ENCODE measurements at regions not wholly inside any gene's neighbourhood (a gene's known extent, or its start where the extent isn't known, plus 50 kb on each side); places are given as distances from the start of the nearest gene placed in this dataset.

DNA sequence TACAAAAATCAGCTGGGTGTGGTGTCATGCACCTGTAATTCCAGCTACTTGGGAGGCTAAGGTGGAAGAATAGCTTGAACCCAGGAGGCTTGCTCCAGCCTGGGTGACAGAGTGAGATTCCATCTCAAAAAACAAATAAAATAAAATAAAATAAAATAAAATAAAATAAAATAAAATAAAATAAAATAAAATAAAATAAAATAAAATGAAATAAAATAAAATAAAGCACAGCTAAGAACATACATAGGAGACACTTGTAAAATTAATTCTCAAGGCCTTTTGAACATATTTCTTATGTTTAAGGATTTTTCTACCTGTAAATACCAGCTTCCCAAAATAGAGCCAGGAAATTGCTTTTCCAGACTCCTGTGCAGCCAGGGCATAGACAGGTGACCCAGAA lies 703.0 kb downstream of the ZPLD1 start:
- H3K27me3 ChIP-seq (ENCODE audit: control insufficient read depth, insufficient read depth, low read length) = no peaks in the 10 kb centered on the region
- H3K4me3 ChIP-seq (ENCODE audit: low read length) = no peak overlapping the region
- no peaks in the 10 kb centered on the region for H3K4me1 ChIP-seq (ENCODE audit: control insufficient read depth, insufficient read depth, low read length)
- DNase-seq = no peak
- H3K27ac ChIP-seq (ENCODE audit: low read length) = no peak overlapping the region
- H3K36me3 ChIP-seq (ENCODE audit: control insufficient read depth, insufficient read depth, low read length) = no peaks in the 10 kb centered on the region
- no peaks in the 10 kb centered on the region for H3K9me3 ChIP-seq (ENCODE audit: control insufficient read depth, low read depth, low read length)

DNA sequence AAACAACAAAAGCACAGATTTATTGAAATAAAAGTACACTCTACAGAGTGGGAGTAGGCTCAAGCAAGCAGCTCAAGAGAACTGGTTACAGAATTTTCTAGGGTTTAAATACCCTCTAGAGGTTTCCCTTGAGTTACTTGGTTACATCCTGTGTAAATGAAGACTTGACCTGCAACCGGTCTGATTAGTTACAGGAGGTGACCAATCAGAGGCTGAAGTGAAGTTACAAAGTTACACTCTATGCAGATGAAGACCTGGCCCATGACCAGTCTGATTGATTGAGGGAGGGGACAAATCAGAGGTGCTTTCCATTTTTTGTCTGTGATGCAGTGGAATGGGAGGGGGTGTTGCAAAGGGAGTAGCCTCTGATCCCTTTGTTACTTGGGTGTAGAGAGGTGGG lies 723.4 kb downstream of the ZPLD1 start:
- Histone ChIP-seq H3K4me3 (ENCODE audit: low read length) (no peak overlapping the region), H3K27ac (ENCODE audit: low read length) (no peak overlapping the region), H3K9me3 (ENCODE audit: control insufficient read depth, low read depth, low read length) (no peaks in the 10 kb centered on the region), H3K27me3 (ENCODE audit: control insufficient read depth, insufficient read depth, low read length) (no peaks in the 10 kb centered on the region), H3K4me1 (ENCODE audit: control insufficient read depth, insufficient read depth, low read length) (no peaks in the 10 kb centered on the region), H3K36me3 (ENCODE audit: control insufficient read depth, insufficient read depth, low read length) (no peaks in the 10 kb centered on the region)
- no CpG with 5 or more reads among the region's 1 CpG for WGBS (ENCODE audit: insufficient coverage, low lambda C conversion rate)
- DNase-seq = no peak

DNA sequence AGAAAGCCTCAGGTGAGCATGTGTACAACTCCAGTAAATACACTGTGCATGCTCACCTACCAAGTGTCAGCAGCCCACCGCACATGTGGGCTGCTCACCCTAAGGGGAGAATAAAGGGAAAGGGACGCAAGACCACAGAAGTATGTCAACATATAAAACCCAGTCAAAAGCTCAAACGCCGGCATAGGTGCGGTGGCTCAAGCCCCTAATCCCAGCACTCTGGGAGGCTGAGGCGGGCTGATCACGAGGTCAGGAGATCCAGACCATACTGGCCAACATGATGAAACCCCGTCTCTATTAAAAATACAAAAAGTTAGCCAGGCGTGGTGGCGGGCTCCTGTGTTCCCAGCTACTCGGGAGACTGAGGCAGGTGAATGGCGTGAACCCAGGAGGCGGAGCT lies 732.1 kb downstream of the ZPLD1 start:
- no peaks in the 10 kb centered on the region for H3K36me3 ChIP-seq (ENCODE audit: control insufficient read depth, insufficient read depth, low read length)
- no peaks in the 10 kb centered on the region for H3K4me1 ChIP-seq (ENCODE audit: control insufficient read depth, insufficient read depth, low read length)
- H3K4me3 ChIP-seq (ENCODE audit: low read length) = no peak overlapping the region
- WGBS (ENCODE audit: insufficient coverage, low lambda C conversion rate) = no CpG with 5 or more reads among the region's 13 CpGs
- no peak for DNase-seq
- H3K27me3 ChIP-seq (ENCODE audit: control insufficient read depth, insufficient read depth, low read length) = no peaks in the 10 kb centered on the region
- no peaks in the 10 kb centered on the region for H3K9me3 ChIP-seq (ENCODE audit: control insufficient read depth, low read depth, low read length)
- no peak overlapping the region for H3K27ac ChIP-seq (ENCODE audit: low read length)

DNA sequence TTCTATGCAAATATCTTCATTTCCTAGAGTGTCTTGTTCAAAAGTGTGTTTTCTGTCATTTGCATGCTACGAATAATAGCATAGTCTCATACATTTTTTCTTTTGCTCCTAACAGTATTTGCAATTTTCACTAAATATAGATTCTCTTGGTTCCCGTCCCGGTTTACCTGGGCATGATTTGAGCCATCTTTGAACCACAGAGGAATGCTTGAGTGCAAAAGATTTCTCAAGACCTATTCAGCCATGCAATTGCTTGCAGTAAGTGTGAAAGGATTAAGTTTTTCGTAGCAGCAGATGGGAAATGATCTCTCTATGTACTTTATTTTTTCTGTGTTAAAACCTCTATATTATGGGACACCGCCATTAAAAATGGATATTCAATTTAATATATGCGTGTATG lies 733.0 kb downstream of the ZPLD1 start:
- no peaks in the 10 kb centered on the region for H3K9me3 ChIP-seq (ENCODE audit: control insufficient read depth, low read depth, low read length)
- H3K27ac ChIP-seq (ENCODE audit: low read length) = no peak overlapping the region
- no peak for DNase-seq
- H3K36me3 ChIP-seq (ENCODE audit: control insufficient read depth, insufficient read depth, low read length) = no peaks in the 10 kb centered on the region
- no peaks in the 10 kb centered on the region for H3K4me1 ChIP-seq (ENCODE audit: control insufficient read depth, insufficient read depth, low read length)
- no peak overlapping the region for H3K4me3 ChIP-seq (ENCODE audit: low read length)
- 100% methylated on average over 1 of the region's 6 CpGs for WGBS (ENCODE audit: insufficient coverage, low lambda C conversion rate)
- no peaks in the 10 kb centered on the region for H3K27me3 ChIP-seq (ENCODE audit: control insufficient read depth, insufficient read depth, low read length)

DNA sequence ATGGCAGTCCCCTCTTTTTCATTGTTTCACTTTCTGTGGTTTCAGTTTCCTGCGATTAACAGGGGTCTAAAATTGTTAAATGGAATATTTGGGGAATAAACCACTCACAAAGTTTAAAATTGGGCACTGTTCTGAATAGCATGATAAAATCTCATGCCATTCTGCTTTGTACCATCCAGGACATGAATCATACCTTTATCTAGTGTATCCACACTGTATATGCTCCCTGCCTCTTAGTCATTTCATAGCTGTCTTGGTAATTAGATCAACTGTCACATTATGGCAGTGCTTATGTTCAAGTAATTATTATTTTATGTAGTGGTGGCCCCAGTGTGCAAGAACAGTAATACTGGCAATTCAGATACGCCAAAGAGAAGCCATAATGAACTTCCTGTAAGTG lies 734.5 kb downstream of the ZPLD1 start:
- Histone ChIP-seq H3K9me3 (ENCODE audit: control insufficient read depth, low read depth, low read length) (no peaks in the 10 kb centered on the region), H3K36me3 (ENCODE audit: control insufficient read depth, insufficient read depth, low read length) (no peaks in the 10 kb centered on the region), H3K4me3 (ENCODE audit: low read length) (no peak overlapping the region), H3K4me1 (ENCODE audit: control insufficient read depth, insufficient read depth, low read length) (no peaks in the 10 kb centered on the region), H3K27ac (ENCODE audit: low read length) (no peak overlapping the region), H3K27me3 (ENCODE audit: control insufficient read depth, insufficient read depth, low read length) (no peaks in the 10 kb centered on the region)
- 100% methylated on average over 2 of the region's 2 CpGs for WGBS (ENCODE audit: insufficient coverage, low lambda C conversion rate)
- DNase-seq = no peak

DNA sequence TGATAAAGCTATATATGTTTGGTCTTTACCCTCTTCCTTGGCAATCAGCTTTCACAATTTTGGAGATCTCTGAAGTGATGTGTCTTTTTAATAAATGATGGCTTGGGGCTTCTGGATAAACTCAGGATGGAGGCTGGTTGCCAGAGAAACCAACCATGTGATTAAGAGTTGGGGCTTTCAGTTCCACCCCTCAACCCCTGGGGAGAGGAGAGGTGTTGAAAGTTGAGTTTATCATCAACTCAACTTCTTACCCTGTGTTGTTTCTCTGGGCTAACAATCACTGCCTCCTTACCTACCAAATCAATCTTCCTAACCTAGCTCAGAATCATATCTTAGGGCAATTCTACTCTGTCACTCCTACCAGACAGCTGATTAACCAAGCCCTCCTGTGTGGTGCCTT lies 735.8 kb downstream of the ZPLD1 start:
- H3K36me3 ChIP-seq (ENCODE audit: control insufficient read depth, insufficient read depth, low read length) = no peaks in the 10 kb centered on the region
- DNase-seq = no peak
- no peak overlapping the region for H3K4me3 ChIP-seq (ENCODE audit: low read length)
- H3K27me3 ChIP-seq (ENCODE audit: control insufficient read depth, insufficient read depth, low read length) = no peaks in the 10 kb centered on the region
- no peaks in the 10 kb centered on the region for H3K9me3 ChIP-seq (ENCODE audit: control insufficient read depth, low read depth, low read length)
- H3K27ac ChIP-seq (ENCODE audit: low read length) = no peak overlapping the region
- H3K4me1 ChIP-seq (ENCODE audit: control insufficient read depth, insufficient read depth, low read length) = no peaks in the 10 kb centered on the region

DNA sequence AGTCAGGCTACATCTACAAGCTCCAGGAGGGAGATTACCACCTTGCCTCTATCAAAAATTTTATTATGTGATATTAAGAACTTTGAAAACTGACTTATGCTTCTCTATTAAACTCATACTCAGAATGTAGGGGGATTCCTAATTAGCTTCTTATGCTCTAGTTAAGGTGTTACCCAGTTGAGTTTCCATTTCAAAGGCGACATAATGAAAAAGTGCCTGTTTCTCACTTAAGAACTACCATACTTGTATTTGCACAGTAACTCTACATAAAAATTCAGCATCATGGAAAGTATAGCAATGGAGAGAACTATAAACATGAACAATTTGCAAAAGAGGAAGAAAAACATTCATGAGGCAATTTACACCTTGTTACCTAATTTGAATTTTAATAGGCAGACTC lies 739.1 kb downstream of the ZPLD1 start:
- Histone ChIP-seq H3K4me1 (ENCODE audit: control insufficient read depth, insufficient read depth, low read length) (no peaks in the 10 kb centered on the region), H3K27ac (ENCODE audit: low read length) (no peak overlapping the region), H3K36me3 (ENCODE audit: control insufficient read depth, insufficient read depth, low read length) (no peaks in the 10 kb centered on the region), H3K27me3 (ENCODE audit: control insufficient read depth, insufficient read depth, low read length) (no peaks in the 10 kb centered on the region), H3K9me3 (ENCODE audit: control insufficient read depth, low read depth, low read length) (no peaks in the 10 kb centered on the region), H3K4me3 (ENCODE audit: low read length) (no peak overlapping the region)
- DNase-seq = no peak
- no CpG with 5 or more reads among the region's 1 CpG for WGBS (ENCODE audit: insufficient coverage, low lambda C conversion rate)

DNA sequence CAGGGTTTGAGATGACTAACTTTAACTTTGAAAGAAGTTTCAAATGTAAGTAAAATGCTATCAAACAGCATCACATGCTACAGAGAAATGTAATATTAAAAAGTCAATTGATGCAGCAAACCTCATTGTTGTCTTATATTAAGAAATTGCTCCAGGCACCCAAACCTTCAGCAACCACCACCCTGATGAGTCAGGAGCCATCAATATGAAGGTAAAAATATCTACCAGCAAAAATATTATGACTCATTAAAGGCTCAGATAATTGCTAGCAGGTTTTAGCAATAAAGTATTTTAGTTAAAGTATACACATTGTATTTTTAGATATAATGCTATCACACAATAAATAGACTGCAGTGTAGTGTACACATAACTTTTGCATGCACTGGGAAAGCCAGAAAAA lies 746.3 kb downstream of the ZPLD1 start:
- Histone ChIP-seq H3K4me1 (ENCODE audit: control insufficient read depth, insufficient read depth, low read length) (no peaks in the 10 kb centered on the region), H3K4me3 (ENCODE audit: low read length) (no peak overlapping the region), H3K9me3 (ENCODE audit: control insufficient read depth, low read depth, low read length) (no peaks in the 10 kb centered on the region), H3K27ac (ENCODE audit: low read length) (no peak overlapping the region), H3K36me3 (ENCODE audit: control insufficient read depth, insufficient read depth, low read length) (no peaks in the 10 kb centered on the region), H3K27me3 (ENCODE audit: control insufficient read depth, insufficient read depth, low read length) (no peaks in the 10 kb centered on the region)
- no peak for DNase-seq

DNA sequence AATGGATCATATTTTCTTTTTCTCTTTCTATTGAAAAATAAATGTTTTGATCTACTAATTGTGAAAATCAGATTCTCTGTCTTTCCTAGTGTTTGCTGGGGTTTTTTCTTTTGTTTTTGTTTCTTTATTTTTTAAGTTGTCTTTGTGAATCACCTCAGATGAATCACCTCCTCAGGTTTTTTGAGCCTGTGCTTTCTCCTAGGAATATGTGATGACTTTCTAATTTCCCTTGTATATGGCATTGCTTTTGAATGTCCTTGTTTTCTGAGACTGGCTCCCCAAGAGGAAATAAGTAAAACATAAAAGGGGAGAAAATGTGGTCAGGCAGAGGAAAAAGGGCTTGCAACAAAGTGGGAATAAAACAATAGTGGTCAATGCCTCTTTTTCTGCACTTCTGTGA lies 750.0 kb downstream of the ZPLD1 start:
- H3K4me3 ChIP-seq (ENCODE audit: low read length) = no peak overlapping the region
- no peaks in the 10 kb centered on the region for H3K4me1 ChIP-seq (ENCODE audit: control insufficient read depth, insufficient read depth, low read length)
- H3K27ac ChIP-seq (ENCODE audit: low read length) = no peak overlapping the region
- H3K9me3 ChIP-seq (ENCODE audit: control insufficient read depth, low read depth, low read length) = no peaks in the 10 kb centered on the region
- H3K36me3 ChIP-seq (ENCODE audit: control insufficient read depth, insufficient read depth, low read length) = no peaks in the 10 kb centered on the region
- no peaks in the 10 kb centered on the region for H3K27me3 ChIP-seq (ENCODE audit: control insufficient read depth, insufficient read depth, low read length)
- DNase-seq = no peak

DNA sequence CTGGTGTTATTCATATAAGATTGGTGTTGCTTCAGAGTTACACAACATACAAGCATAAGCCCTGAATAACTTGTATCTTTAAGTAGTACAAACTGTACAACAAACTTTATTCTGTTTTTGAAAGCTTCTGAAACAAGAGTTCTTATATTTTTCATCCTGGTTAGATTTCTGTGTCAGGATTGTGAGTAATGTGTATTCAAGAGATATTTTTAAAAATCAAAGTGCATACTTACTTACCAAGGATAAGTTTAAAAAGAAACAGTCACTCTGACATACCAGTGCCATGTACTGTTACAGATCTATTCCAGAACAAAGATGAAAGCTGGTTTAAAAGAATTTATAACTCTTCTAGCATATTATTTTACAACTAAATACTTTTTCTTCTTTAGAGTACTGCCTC lies 755.1 kb downstream of the ZPLD1 start:
- no peak for DNase-seq

DNA sequence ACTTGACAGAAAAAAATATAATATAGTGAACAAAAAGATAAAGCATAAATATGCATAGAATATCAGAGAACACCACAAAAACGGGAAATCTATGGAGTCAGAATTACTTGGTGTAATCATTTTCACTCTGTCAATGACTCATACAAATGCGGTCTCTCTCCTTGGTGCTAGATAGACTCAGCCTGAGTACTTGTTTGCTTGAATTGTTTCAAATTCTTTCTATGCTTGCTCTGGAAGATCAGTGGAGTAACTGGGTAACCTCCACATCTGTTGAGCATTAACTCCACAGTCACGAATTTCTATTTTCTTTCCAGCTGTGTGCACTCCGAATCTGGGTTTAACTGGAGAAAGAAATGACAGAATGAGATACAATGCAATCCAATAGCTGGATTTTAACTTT lies 760.4 kb downstream of the ZPLD1 start:
- Histone ChIP-seq H3K4me3 (ENCODE audit: low read length) (no peak overlapping the region), H3K4me1 (ENCODE audit: control insufficient read depth, insufficient read depth, low read length) (no peaks in the 10 kb centered on the region), H3K9me3 (ENCODE audit: control insufficient read depth, low read depth, low read length) (no peaks in the 10 kb centered on the region), H3K27ac (ENCODE audit: low read length) (no peak overlapping the region), H3K36me3 (ENCODE audit: control insufficient read depth, insufficient read depth, low read length) (no peaks in the 10 kb centered on the region), H3K27me3 (ENCODE audit: control insufficient read depth, insufficient read depth, low read length) (no peaks in the 10 kb centered on the region)
- no peak for DNase-seq
- WGBS (ENCODE audit: insufficient coverage, low lambda C conversion rate) = 75% methylated on average over 2 of the region's 4 CpGs

More for the DNA sequence above, 755.1 kb downstream of the ZPLD1 start:
- no peak overlapping the region for H3K27ac ChIP-seq (ENCODE audit: low read length)
- H3K36me3 ChIP-seq (ENCODE audit: control insufficient read depth, insufficient read depth, low read length) = no peaks in the 10 kb centered on the region
- no peaks in the 10 kb centered on the region for H3K9me3 ChIP-seq (ENCODE audit: control insufficient read depth, low read depth, low read length)
- no peak overlapping the region for H3K4me3 ChIP-seq (ENCODE audit: low read length)
- H3K4me1 ChIP-seq (ENCODE audit: control insufficient read depth, insufficient read depth, low read length) = no peaks in the 10 kb centered on the region
- no peaks in the 10 kb centered on the region for H3K27me3 ChIP-seq (ENCODE audit: control insufficient read depth, insufficient read depth, low read length)

DNA sequence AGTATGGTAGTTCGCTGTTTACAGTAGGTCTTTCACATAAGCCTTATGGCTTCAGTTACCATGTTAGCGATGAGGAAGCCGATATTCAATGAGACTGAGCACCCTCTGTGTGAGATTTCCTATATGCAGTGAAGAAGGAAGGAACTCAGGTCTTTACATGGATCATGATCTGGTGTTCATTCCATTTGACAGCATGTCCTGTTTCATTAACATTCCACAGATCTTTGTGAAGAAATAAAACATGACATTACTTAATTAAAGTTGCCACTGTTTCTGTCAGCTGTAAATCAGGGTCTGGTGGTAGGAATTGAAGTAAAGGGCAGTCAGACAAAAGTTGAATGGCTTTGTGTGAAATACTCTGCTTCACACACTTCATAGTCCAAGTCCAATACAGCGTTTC lies 768.6 kb downstream of the ZPLD1 start:
- Histone ChIP-seq H3K4me3 (ENCODE audit: low read length) (no peak overlapping the region), H3K36me3 (ENCODE audit: control insufficient read depth, insufficient read depth, low read length) (no peaks in the 10 kb centered on the region), H3K9me3 (ENCODE audit: control insufficient read depth, low read depth, low read length) (no peaks in the 10 kb centered on the region), H3K4me1 (ENCODE audit: control insufficient read depth, insufficient read depth, low read length) (no peaks in the 10 kb centered on the region), H3K27me3 (ENCODE audit: control insufficient read depth, insufficient read depth, low read length) (no peaks in the 10 kb centered on the region), H3K27ac (ENCODE audit: low read length) (no peak overlapping the region)
- no peak for DNase-seq
- no CpG with 5 or more reads among the region's 4 CpGs for WGBS (ENCODE audit: insufficient coverage, low lambda C conversion rate)
